Motor neuron (in vitro differentiated cells): ENCODE measurements at regions not wholly inside any gene's neighbourhood (a gene's known extent, or its start where the extent isn't known, plus 50 kb on each side); places are given as distances from the start of the nearest gene placed in this dataset.
"Not testable (repeated sequence)": the region's sequence is repeated elsewhere in the genome, so short reads cannot be mapped to it uniquely, and the experiment has no call there.

ENCODE experiments used
- ATAC-seq, 8 experiments: fragments of 200-7000 bp; cut with Tn5 transposase; replicated peaks in 6 of 8; 2 replicates each; pipeline ENCODE4 v1.8.0; 2021; ENCODE audit warnings: mild to moderate bottlenecking in 8 of 8, moderate library complexity in 8 of 8
- H3K27ac ChIP-seq, 2 donors: fragments of 250-450 bp; sonication (Bioruptor Pico); 2 replicates each; pipeline ENCODE4 v1.9.0; 2021; ENCODE audit warnings: antibody characterized with exemption in 2 of 2, mild to moderate bottlenecking in 2 of 2, moderate library complexity in 1 of 2
- H3K4me1 ChIP-seq, 2 donors: fragments of 250-450 bp; sonication (Bioruptor Pico); replicated peaks in 1 of 2; 2 replicates each; pipeline ENCODE4 v1.6.1; 2021; ENCODE audit warnings: antibody characterized with exemption in 2 of 2, mild to moderate bottlenecking in 2 of 2, moderate library complexity in 1 of 2
- H3K4me3 ChIP-seq, 5 donors: fragments of 250-450 bp; sonication (Bioruptor Pico); 2 replicates each; pipeline ENCODE4 v1.9.0; 2021; ENCODE audit warnings: antibody characterized with exemption in 5 of 5, mild to moderate bottlenecking in 5 of 5, moderate library complexity in 4 of 5
- WGBS, 10 experiments: fragments of 450-650 bp; shearing (Covaris generic); methylation state at CpG; one replicate each; pipeline ENCODE4 v1.0.0; 2022; 5-methylcytosine and 5-hydroxymethylcytosine counted together
- in situ Hi-C, 9 experiments: fragments of 400-800 bp; cut with MboI; loops; one replicate each; pipeline ENCODE4 v1.15.0; 2021; ENCODE audit warnings: low sequenced_read_pairs in 9 of 9, low pct_unique_long_range_greater_than_20kb in 2 of 9; ENCODE audit not compliant: unreplicated experiment in 9 of 9

- H3K4me1 ChIP-seq, in situ Hi-C loops, ATAC-seq, H3K27ac ChIP-seq, H3K4me3 ChIP-seq: not testable (repeated sequence)
- WGBS, 10 experiments, result 10 to 100% (median 82%) methylated on average over 1 to 3 of the region's 3 CpGs
Measured at GRCh38 chr5:17982626-17983025, 348.4 kb downstream of the TAF11L14 start.

- no peak overlapping the region for H3K27ac ChIP-seq
- peaks cover 24 to 41% of the 10 kb centered on the region in 2 donors for H3K4me1 ChIP-seq
- ATAC-seq, result peak in 5 of 8 experiments; percentile 46 to 60 (median 55)
- in situ Hi-C loops, result no loop called here
- no peak overlapping the region for H3K4me3 ChIP-seq
- WGBS, 10 experiments, result 0 to 33% (median 17%) methylated on average over 1 to 4 of the region's 4 CpGs; no CpG with 5 or more reads in 1 of the 10 experiments
Measured at GRCh38 chr5:17989036-17989435, 354.8 kb downstream of the TAF11L14 start.

GRCh38 chr5:17989567-17990563 is 355.6 kb downstream of the TAF11L14 start:
- peak in 5 of 8 experiments; percentile 61 to 77 (median 68) for ATAC-seq
- in situ Hi-C loops, result no loop called here
- 0 to 66% (median 13%) methylated on average over 1 to 5 of the region's 6 CpGs; no CpG with 5 or more reads in 1 of the 10 experiments for WGBS, 10 experiments
- no peak overlapping the region for H3K4me3 ChIP-seq
- peaks cover 24 to 41% of the 10 kb centered on the region in 2 donors for H3K4me1 ChIP-seq
- H3K27ac ChIP-seq, result peak overlapping the region; percentile 44 to 70

- 0 to 56% (median 24%) methylated on average over 1 to 2 of the region's 2 CpGs; no CpG with 5 or more reads in 1 of the 10 experiments for WGBS, 10 experiments
- ATAC-seq, result peak in 5 of 8 experiments; percentile 73 to 85 (median 81)
- Histone ChIP-seq H3K4me3 (no peak overlapping the region), H3K27ac (peak overlapping the region; percentile 40 to 45), H3K4me1 (peaks cover 24 to 41% of the 10 kb centered on the region in 2 donors)
- in situ Hi-C loops, result no loop called here
Measured at GRCh38 chr5:17991775-17992174, 357.5 kb downstream of the TAF11L14 start.

GRCh38 chr5:17992291-17992690 is 358.0 kb downstream of the TAF11L14 start:
- no peak overlapping the region for H3K4me3 ChIP-seq
- 0 to 100% (median 20%) methylated on average over 1 to 2 of the region's 2 CpGs; no CpG with 5 or more reads in 1 of the 10 experiments for WGBS, 10 experiments
- no peak for ATAC-seq
- in situ Hi-C loops, result no loop called here
- no peak overlapping the region for H3K27ac ChIP-seq
- H3K4me1 ChIP-seq, result peaks cover 24 to 41% of the 10 kb centered on the region in 2 donors

GRCh38 chr5:17995997-17996396 is 361.7 kb downstream of the TAF11L14 start:
- no peak for ATAC-seq
- WGBS, 10 experiments, result 5 to 100% (median 71%) methylated on average over 1 to 3 of the region's 3 CpGs
- Histone ChIP-seq H3K27ac (no peak overlapping the region), H3K4me3 (no peak overlapping the region), H3K4me1 (peaks cover 4 to 16% of the 10 kb centered on the region in 2 donors)
- in situ Hi-C loops, result no loop called here

GRCh38 chr5:17999858-18000257 is 365.6 kb downstream of the TAF11L14 start:
- H3K4me1 ChIP-seq, result no peaks in the 10 kb centered on the region
- no peak overlapping the region for H3K4me3 ChIP-seq
- no peak for ATAC-seq
- WGBS, 10 experiments, result 0 to 100% (median 94%) methylated on average over 1 to 2 of the region's 2 CpGs; no CpG with 5 or more reads in 1 of the 10 experiments
- H3K27ac ChIP-seq, result no peak overlapping the region
- in situ Hi-C loops, result no loop called here

GRCh38 chr5:18000744-18001143 is 366.5 kb downstream of the TAF11L14 start:
- no peak for ATAC-seq
- in situ Hi-C loops, result no loop called here
- 0 to 100% (median 79%) methylated on average over 1 to 3 of the region's 4 CpGs for WGBS, 10 experiments
- Histone ChIP-seq H3K4me1 (no peaks in the 10 kb centered on the region), H3K27ac (no peak overlapping the region), H3K4me3 (no peak overlapping the region)

GRCh38 chr5:18003312-18003711 is 369.1 kb downstream of the TAF11L14 start:
- no peak for ATAC-seq
- in situ Hi-C loops, result no loop called here
- H3K4me3 ChIP-seq, result no peak overlapping the region
- H3K4me1 ChIP-seq, result no peaks in the 10 kb centered on the region
- no peak overlapping the region for H3K27ac ChIP-seq

- ATAC-seq, result no peak
- WGBS, 10 experiments, result 0 to 100% (median 86%) methylated on average over 1 to 2 of the region's 2 CpGs; no CpG with 5 or more reads in 1 of the 10 experiments
- no peak overlapping the region for H3K4me3 ChIP-seq
- in situ Hi-C loops, result no loop called here
- no peak overlapping the region for H3K27ac ChIP-seq
- no peaks in the 10 kb centered on the region for H3K4me1 ChIP-seq
Measured at GRCh38 chr5:18003784-18004183, 369.5 kb downstream of the TAF11L14 start.

- in situ Hi-C loops, H3K4me1 ChIP-seq, ATAC-seq, H3K4me3 ChIP-seq, H3K27ac ChIP-seq: not testable (repeated sequence)
- 0 to 85% methylated on average over 1 to 5 of the region's 8 CpGs; no CpG with 5 or more reads in 8 of the 10 experiments for WGBS, 10 experiments
Measured at GRCh38 chr5:18006235-18006634, 372.0 kb downstream of the TAF11L14 start.

GRCh38 chr5:18008940-18009339 is 374.7 kb downstream of the TAF11L14 start:
- in situ Hi-C loops, result no loop called here
- no peaks in the 10 kb centered on the region for H3K4me1 ChIP-seq
- ATAC-seq, result no peak
- H3K27ac ChIP-seq, result no peak overlapping the region
- H3K4me3 ChIP-seq, result no peak overlapping the region

- H3K4me1 ChIP-seq, result no peaks in the 10 kb centered on the region
- in situ Hi-C loops, result no loop called here
- H3K4me3 ChIP-seq, result no peak overlapping the region
- no peak for ATAC-seq
- H3K27ac ChIP-seq, result no peak overlapping the region
- 0 to 100% (median 54%) methylated on average over 1 to 2 of the region's 2 CpGs; no CpG with 5 or more reads in 2 of the 10 experiments for WGBS, 10 experiments
Measured at GRCh38 chr5:18010053-18010452, 375.8 kb downstream of the TAF11L14 start.
